GM21526 (cell line): ENCODE measurements at regions not wholly inside any gene's neighbourhood (a gene's known extent, or its start where the extent isn't known, plus 50 kb on each side); places are given as distances from the start of the nearest gene placed in this dataset.
"Not testable (repeated sequence)": the region's sequence is repeated elsewhere in the genome, so short reads cannot be mapped to it uniquely, and the experiment has no call there.

ENCODE experiments used
- ATAC-seq: cut with Tn5 transposase; IDR thresholded peaks from one replicate; pipeline ENCODE4 v1.9.1; 2021; ENCODE audit warnings: moderate library complexity; ENCODE audit not compliant: unreplicated experiment, low FRiP score

DNA sequence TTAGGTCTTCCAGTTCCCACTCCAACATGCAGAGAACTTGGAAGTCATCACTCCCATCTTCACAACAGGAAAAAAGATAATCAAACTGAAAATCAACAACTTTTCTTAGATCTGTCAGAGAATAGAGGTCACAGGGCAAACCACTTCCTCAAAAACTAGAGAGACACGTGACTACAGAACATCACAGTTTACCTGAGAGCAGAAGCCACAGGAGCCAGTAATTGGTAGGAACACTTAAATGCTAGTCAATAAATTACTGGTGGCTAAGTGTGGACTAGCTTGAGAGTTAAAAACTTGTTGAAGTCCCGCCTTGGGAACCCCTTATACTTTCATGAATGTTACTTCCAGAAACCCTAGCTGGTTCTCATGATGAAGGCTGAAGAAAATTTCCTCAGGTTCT, 81.1 kb downstream of the THSD1 start:
- ATAC-seq: not testable (repeated sequence)

- no peak for ATAC-seq
These were observed 86.1 kb downstream of the THSD1 start for GRCh38 chr13:52319876-52320275.

DNA sequence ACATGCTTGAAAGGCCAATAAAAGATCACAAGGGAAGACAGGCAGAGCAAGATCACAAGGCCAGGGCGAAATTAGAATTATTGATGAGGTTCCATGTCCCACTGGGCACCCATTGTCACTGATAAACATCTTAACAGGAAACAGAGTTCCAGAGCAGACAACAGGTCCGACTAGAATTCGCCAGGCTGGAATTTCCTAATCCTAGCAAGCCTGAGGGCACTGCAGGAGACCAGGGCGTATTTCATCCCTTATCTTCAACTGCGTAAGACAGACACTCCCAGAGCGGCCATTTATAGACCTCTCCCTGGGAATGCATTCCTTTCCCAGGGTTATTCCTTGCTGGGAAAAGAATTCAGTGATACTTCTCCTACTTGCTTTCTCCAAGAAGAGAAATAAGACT, 96.1 kb downstream of the THSD1 start:
- not testable (repeated sequence) for ATAC-seq

DNA sequence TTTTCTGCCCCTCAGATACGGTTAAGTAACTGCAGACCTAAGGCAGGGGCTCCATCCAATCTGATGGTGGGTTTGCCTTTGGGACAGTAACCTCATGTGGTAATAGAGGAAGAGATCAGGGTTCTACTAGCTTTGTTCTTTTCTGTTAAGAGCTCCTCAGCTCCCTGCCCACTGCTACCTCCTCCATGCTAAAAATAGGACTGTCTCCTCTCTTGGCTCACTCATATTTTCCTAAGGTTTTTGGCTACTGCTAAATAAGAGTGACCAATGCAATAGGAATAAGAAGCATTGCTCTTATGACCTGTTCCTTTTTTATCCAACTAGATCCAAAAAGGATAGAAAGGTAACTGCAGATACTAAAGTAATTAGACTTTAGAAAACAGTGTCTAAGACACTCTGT, 99.6 kb downstream of the THSD1 start:
- ATAC-seq: not testable (repeated sequence)

- not testable (repeated sequence) for ATAC-seq
These were observed 102.9 kb downstream of the THSD1 start for GRCh38 chr13:52303098-52303497.

- ATAC-seq: not testable (repeated sequence)
These were observed 103.3 kb downstream of the THSD1 start for GRCh38 chr13:52302688-52303087.

DNA sequence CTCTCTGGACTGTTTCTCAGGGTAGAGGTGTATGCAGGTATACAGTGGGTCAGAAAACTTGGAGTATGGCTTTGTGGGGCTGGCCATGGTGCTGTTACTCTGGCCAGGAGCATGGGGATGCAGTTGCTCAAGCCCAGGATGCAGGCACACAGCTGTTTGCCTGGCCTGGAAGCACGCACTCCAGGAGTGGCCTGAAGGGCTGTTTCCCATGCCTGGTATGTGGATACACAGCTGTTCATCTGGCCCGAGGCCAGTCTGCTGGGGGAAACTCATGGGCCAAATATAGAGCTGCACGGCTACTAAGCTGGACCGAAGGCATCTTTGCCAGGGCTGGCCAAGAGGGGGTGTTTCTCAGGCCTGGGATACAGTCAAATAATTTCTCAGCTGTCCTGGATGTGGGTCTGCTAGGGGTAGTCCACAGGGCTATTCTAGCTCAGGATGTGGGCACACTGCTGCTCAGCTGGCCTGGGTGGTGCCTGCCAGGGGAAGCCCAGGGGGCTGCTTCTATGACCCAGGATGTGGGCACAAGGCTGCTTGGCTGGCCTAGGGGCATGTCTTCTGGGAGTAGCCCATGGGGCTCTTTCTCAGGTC, 104.1 kb downstream of the THSD1 start:
- ATAC-seq: not testable (repeated sequence)

DNA sequence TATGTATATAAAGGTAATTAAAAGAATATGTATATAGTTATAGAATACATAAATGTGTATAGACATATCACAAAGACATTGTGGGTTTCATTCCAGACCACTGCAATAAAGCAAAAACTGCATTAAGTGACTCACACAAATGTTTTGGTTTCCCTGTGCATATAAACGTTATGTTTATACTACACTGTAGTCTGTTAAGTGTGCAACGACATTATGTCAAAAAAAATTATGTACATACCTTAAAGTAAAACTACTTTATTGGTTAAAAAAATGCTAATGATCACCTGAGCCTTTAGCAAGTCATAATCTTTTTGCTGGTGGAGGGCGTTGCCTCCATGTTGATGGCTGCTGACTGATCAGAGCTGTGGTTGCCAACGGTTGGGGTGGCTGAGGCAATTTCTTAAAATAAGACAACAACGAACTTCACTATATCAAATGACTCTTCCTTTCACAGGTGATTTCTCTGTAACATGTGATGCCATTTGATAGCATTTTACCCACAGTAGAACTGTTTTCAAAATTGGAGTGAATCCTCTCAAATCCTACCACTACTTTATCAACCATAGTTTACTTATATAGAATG, 107.8 kb downstream of the THSD1 start:
- not testable (repeated sequence) for ATAC-seq

GRCh38 chr13:52288891-52289290, 117.1 kb downstream of the THSD1 start:
- not testable (repeated sequence) for ATAC-seq

- ATAC-seq: not testable (repeated sequence)
These were observed 122.0 kb upstream of the NEK3 start for GRCh38 chr13:52281387-52281786.

DNA sequence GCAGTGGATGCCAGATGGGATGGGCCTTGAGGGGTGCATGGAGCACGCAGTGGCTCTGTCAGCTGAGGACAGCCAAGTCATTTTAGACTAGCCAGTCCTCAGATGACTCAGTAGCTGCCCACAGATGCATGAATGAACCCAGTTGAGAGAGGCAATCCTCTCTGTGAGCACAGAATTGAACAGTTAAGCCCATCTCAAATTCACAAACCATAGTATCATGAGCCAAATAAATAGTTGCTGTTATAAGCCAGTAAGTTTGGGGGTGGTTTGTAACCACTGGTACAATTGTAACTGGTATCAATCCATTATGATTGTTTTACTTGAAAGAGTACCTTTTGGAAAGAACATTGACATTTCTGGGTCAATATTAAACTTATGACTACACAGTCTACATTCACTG, 120.0 kb upstream of the NEK3 start:
- ATAC-seq: not testable (repeated sequence)

DNA sequence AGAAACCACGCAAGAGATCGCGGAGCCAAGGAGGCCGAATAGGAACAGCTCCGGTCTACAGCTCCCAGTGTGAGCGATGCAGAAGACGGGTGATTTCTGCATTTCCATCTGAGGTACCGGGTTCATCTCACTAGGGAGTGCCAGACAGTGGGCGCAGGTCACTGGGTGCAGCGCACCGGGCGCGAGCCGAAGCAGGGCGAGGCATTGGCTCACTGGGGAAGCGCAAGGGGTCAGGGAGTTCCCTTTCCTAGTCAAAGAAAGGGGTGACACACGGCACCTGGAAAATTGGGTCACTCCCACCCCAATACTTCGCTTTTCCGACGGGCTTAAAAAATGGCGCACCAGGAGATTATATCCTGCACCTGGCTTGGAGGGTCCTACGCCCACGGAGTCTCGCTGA, 94.9 kb upstream of the NEK3 start:
- ATAC-seq: not testable (repeated sequence)

DNA sequence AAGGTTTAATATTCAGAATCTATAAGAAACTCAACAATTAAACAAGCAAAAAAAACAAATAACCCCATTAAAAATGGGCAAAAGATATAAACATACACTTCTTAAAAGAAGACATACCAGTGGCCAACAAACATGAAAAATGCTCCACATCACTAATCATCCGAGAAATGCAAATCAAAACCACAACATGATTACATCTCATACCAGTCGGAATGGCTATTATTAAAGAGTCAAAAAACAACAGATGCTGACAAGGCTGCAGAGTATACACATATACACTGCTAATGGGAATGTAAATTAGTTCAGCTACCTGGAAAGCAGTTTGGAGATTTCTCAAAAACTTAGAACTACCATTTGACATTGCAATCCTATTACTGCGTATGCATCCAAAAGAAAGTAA, 81.4 kb upstream of the NEK3 start:
- peak; percentile 89 for ATAC-seq

- ATAC-seq: peak; percentile 76
These were observed 76.7 kb upstream of the NEK3 start for GRCh38 chr13:52235900-52236595.

- not testable (repeated sequence) for ATAC-seq
These were observed 75.5 kb upstream of the NEK3 start for GRCh38 chr13:52234928-52235327.

- not testable (repeated sequence) for ATAC-seq
These were observed 63.7 kb upstream of the NEK3 start for GRCh38 chr13:52223063-52223462.

- ATAC-seq: not testable (repeated sequence)
These were observed 54.5 kb upstream of the NEK3 start for GRCh38 chr13:52213920-52214319.

DNA sequence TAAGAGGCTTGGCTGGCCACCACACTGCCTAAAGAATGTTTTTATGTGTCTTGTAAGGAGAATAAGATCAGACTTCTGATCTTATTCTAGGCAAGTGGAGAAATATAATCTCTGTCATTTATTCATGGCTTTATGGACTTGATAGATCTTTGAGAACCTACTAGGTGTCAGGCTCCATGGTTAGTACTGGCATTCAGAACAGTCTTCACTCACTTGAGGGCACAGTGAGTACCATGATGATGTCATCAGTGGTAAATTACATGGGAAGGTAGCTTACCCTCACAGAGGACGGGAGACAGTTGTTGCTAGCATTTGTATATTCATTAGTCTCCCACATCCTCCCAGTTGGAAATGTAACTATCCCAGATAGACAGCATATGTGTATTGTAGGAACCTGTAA, 53.5 kb upstream of the NEK3 start:
- ATAC-seq: not testable (repeated sequence)

DNA sequence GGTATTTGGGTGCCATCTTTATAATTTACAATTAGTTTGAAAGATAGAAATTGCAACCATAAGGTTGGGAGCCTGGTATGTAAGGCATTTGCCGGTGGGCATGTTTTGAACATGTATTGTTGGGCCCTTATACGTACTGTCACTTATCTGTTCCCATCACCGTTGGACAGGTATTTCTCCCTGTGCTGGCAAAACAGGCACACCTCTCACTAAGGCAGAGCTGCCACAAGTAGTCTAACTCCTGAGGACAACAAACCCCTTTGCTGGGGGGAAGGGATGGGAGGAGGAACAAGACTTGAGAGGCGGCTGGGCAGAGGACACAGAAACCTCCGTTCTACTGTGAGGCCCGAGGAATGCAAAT, 52.0 kb upstream of the NEK3 start:
- ATAC-seq: not testable (repeated sequence)

GRCh38 chr13:52210564-52211415, 51.4 kb upstream of the NEK3 start:
- not testable (repeated sequence) for ATAC-seq
